Breast epithelium (tissue), 4 donors: ENCODE measurements at regions not wholly inside any gene's neighbourhood (a gene's known extent, or its start where the extent isn't known, plus 50 kb on each side); places are given as distances from the start of the nearest gene placed in this dataset.
"Not testable (repeated sequence)": the region's sequence is repeated elsewhere in the genome, so short reads cannot be mapped to it uniquely, and the experiment has no call there.

ENCODE experiments used
- DNase-seq, 2 donors: peaks; one replicate each; pipeline ENCODE4 v3.0.0-alpha.2; 2019; ENCODE audit warnings: low spot score in 2 of 2
- H3K27ac ChIP-seq, 2 donors: fragments of 200-600 bp; sonication (generic) in 1 of 2; one replicate each; pipeline ENCODE4 v1.5.1; 2016 to 2019; ENCODE audit warnings: mild to moderate bottlenecking in 1 of 2
- H3K27me3 ChIP-seq, 2 donors: fragments of 200-600 bp; sonication (generic) in 1 of 2; one replicate each; pipeline versions ENCODE4 v1.5.1 to v1.6.0; 2017 to 2019; ENCODE audit warnings: control low read depth in 1 of 2, mild to moderate bottlenecking in 1 of 2
- H3K36me3 ChIP-seq: fragments of 200-600 bp; one replicate; pipeline ENCODE4 v1.5.1; 2019
- H3K4me1 ChIP-seq, 2 donors: fragments of 200-600 bp; sonication (generic); one replicate each; pipeline ENCODE4 v1.5.1; 2016 to 2019; ENCODE audit warnings: control low read depth in 1 of 2
- H3K4me3 ChIP-seq, 3 donors: fragments of 200-600 bp; sonication (generic); 1 replicate in 2 of 3; 2 replicates in 1 of 3; pipeline ENCODE4 v1.5.1; 2016 to 2019; ENCODE audit warnings: mild to moderate bottlenecking in 3 of 3, moderate library complexity in 2 of 3
- H3K9me3 ChIP-seq, 2 donors: fragments of 200-600 bp; sonication (generic) in 1 of 2; one replicate each; pipeline ENCODE4 v1.5.1; 2016 to 2019; ENCODE audit warnings: control low read depth in 1 of 2
- CTCF ChIP-seq, 3 donors: fragments of 450-650 bp; IDR thresholded peaks; one replicate each; pipeline ENCODE4 v1.5.1; 2016 to 2017; ENCODE audit warnings: antibody characterized with exemption in 3 of 3, mild to moderate bottlenecking in 3 of 3, moderate library complexity in 3 of 3
- POLR2A ChIP-seq: fragments of 450-650 bp; IDR thresholded peaks from one replicate; pipeline ENCODE4 v1.6.1; 2016; ENCODE audit warnings: antibody characterized with exemption, mild to moderate bottlenecking, moderate library complexity
- POLR2AphosphoS5 ChIP-seq, 3 donors: sonication (generic); formaldehyde crosslinking; IDR thresholded peaks; one replicate each; pipeline ENCODE4 v1.6.1; 2017; ENCODE audit warnings: antibody characterized with exemption in 3 of 3
- intact Hi-C: fragments of 100-400 bp; cut with DNase I; formaldehyde crosslinking; loops from one replicate; pipeline ENCODE4 v1.15.1; 2023; ENCODE audit warnings: low total_unique reads

- TF ChIP-seq CTCF (IDR thresholded peaks at IDR 0.05) (no peak), POLR2AphosphoS5 (IDR thresholded peaks at IDR 0.05) (no peak), POLR2A (no peak)
- no peak overlapping the region for H3K4me3 ChIP-seq
Measured at GRCh38 chr17:6000426-6000825, 69.8 kb upstream of the WSCD1 start.

GRCh38 chr17:6003221-6003620 lies 67.0 kb upstream of the WSCD1 start:
- H3K9me3 ChIP-seq, H3K4me3 ChIP-seq, intact Hi-C loops, H3K27ac ChIP-seq, DNase-seq, H3K36me3 ChIP-seq, H3K4me1 ChIP-seq: not testable (repeated sequence)
- H3K27me3 ChIP-seq, result peaks cover 0 to 11% of the 10 kb centered on the region in 2 donors

More at GRCh38 chr17:6000426-6000825, 69.8 kb upstream of the WSCD1 start:
- Histone ChIP-seq H3K4me1 (no peaks in the 10 kb centered on the region), H3K9me3 (no peaks in the 10 kb centered on the region), H3K36me3 (no peaks in the 10 kb centered on the region), H3K27ac (no peak overlapping the region), H3K27me3 (peaks cover 0 to 8% of the 10 kb centered on the region in 2 donors)
- intact Hi-C loops, result no loop called here
- DNase-seq, result no peak

- Histone ChIP-seq H3K27me3 (peaks cover 0 to 6% of the 10 kb centered on the region in 2 donors), H3K9me3 (no peaks in the 10 kb centered on the region), H3K4me1 (no peaks in the 10 kb centered on the region), H3K36me3 (no peaks in the 10 kb centered on the region), H3K27ac (no peak overlapping the region), H3K4me3 (no peak overlapping the region)
- intact Hi-C loops, result no loop called here
- no peak for TF ChIP-seq POLR2A
- TF ChIP-seq CTCF (IDR thresholded peaks at IDR 0.05), result no peak
- no peak for TF ChIP-seq POLR2AphosphoS5 (IDR thresholded peaks at IDR 0.05)
- DNase-seq, result no peak
Measured at GRCh38 chr17:6005939-6006338, 64.2 kb upstream of the WSCD1 start.

- H3K27me3 ChIP-seq, result peaks cover 0 to 12% of the 10 kb centered on the region in 2 donors
- H3K36me3 ChIP-seq, result no peaks in the 10 kb centered on the region
- H3K27ac ChIP-seq, result no peak overlapping the region
- H3K4me3 ChIP-seq, result no peak overlapping the region
- H3K9me3 ChIP-seq, result no peaks in the 10 kb centered on the region
- DNase-seq, result no peak
- H3K4me1 ChIP-seq, result no peaks in the 10 kb centered on the region
- intact Hi-C loops, result no loop called here
- TF ChIP-seq POLR2AphosphoS5 (IDR thresholded peaks at IDR 0.05) (no peak), POLR2A (no peak), CTCF (IDR thresholded peaks at IDR 0.05) (no peak)
Measured at GRCh38 chr17:6011206-6011605, 59.0 kb upstream of the WSCD1 start.

- no peak overlapping the region for H3K27ac ChIP-seq
- H3K4me1 ChIP-seq, result no peaks in the 10 kb centered on the region
- no peaks in the 10 kb centered on the region for H3K9me3 ChIP-seq
- H3K27me3 ChIP-seq, result peaks cover 0 to 36% of the 10 kb centered on the region in 2 donors
- TF ChIP-seq POLR2A (no peak), POLR2AphosphoS5 (IDR thresholded peaks at IDR 0.05) (no peak), CTCF (IDR thresholded peaks at IDR 0.05) (no peak)
- H3K36me3 ChIP-seq, result no peaks in the 10 kb centered on the region
- no peak overlapping the region for H3K4me3 ChIP-seq
- DNase-seq, result no peak
- intact Hi-C loops, result no loop called here
Measured at GRCh38 chr17:6018788-6019187, 51.4 kb upstream of the WSCD1 start.

GRCh38 chr17:6019959-6020358 lies 50.2 kb upstream of the WSCD1 start:
- intact Hi-C loops, result no loop called here
- no peaks in the 10 kb centered on the region for H3K36me3 ChIP-seq

More at GRCh38 chr17:6019959-6020358, 50.2 kb upstream of the WSCD1 start:
- DNase-seq, result no peak
- no peak for TF ChIP-seq CTCF (IDR thresholded peaks at IDR 0.05)
- TF ChIP-seq POLR2AphosphoS5 (IDR thresholded peaks at IDR 0.05), result no peak
- TF ChIP-seq POLR2A, result no peak
- H3K4me1 ChIP-seq, result no peaks in the 10 kb centered on the region
- no peak overlapping the region for H3K27ac ChIP-seq
- H3K27me3 ChIP-seq, result peaks cover 0 to 36% of the 10 kb centered on the region in 2 donors
- H3K9me3 ChIP-seq, result no peaks in the 10 kb centered on the region
- H3K4me3 ChIP-seq, result no peak overlapping the region
